Upper lobe of right lung (tissue), 1 donor: ENCODE measurements at regions not wholly inside any gene's neighbourhood (a gene's known extent, or its start where the extent isn't known, plus 50 kb on each side); places are given as distances from the start of the nearest gene placed in this dataset.

Experiments used
- ATAC-seq: fragments of 200-7000 bp; cut with Tn5 transposase; one replicate; pipeline ENCODE4 v1.9.1; 2020; ENCODE audit warnings: mild to moderate bottlenecking, moderate library complexity
- DNase-seq: peaks from one replicate; pipeline ENCODE4 v3.0.0-alpha.2; 2020
- H3K27ac ChIP-seq: fragments of 200-600 bp; one replicate; pipeline ENCODE4 v1.8.0; 2022
- H3K27me3 ChIP-seq: fragments of 200-600 bp; one replicate; pipeline ENCODE4 v1.8.0; 2022; ENCODE audit warnings: mild to moderate bottlenecking
- H3K36me3 ChIP-seq: fragments of 200-600 bp; one replicate; pipeline ENCODE4 v1.8.0; 2022
- H3K4me1 ChIP-seq: fragments of 200-600 bp; one replicate; pipeline ENCODE4 v1.8.0; 2022
- H3K4me3 ChIP-seq: fragments of 200-600 bp; one replicate; pipeline ENCODE4 v1.8.0; 2022; ENCODE audit warnings: mild to moderate bottlenecking
- H3K9me3 ChIP-seq: fragments of 200-600 bp; one replicate; pipeline ENCODE4 v1.8.0; 2022
- intact Hi-C: fragments of 100-400 bp; cut with DNase I; formaldehyde crosslinking; loops from one replicate; pipeline ENCODE4 v1.11.0; 2022
- TF ChIP-seq, protein P1 (sequence below): fragments of 200-600 bp; IDR thresholded peaks from one replicate; pipeline ENCODE4 v1.8.0; 2022; ENCODE audit warnings: antibody characterized with exemption
- donor health status: DM: no; HTN: yes; CAD: no; lungs with severe emphysema.

DNA sequence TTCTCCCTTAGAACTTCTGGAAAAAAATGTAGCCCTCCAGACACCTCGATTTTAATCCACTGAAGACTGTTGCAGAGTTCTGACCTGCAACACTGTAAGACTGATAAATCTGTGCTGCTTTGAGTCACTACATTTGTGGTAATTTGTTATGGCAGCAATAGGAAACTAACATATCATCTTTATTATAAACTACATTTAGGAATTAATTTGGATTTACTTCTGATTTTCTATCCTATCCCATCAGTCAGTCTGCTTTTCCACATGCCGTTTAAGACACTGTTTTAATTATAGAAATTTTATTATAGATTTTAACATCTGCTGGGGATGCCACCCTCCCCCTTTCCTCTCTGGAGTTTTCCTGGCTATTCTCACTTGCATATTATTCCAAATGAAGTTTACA lies 375.2 kb downstream of the DUSP6 start:
- Histone ChIP-seq H3K27me3 (no peaks in the 10 kb centered on the region), H3K36me3 (no peaks in the 10 kb centered on the region), H3K9me3 (no peaks in the 10 kb centered on the region), H3K27ac (no peak overlapping the region), H3K4me3 (no peak overlapping the region), H3K4me1 (no peaks in the 10 kb centered on the region)
- ATAC-seq, result no peak
- TF ChIP-seq, protein P1, sequence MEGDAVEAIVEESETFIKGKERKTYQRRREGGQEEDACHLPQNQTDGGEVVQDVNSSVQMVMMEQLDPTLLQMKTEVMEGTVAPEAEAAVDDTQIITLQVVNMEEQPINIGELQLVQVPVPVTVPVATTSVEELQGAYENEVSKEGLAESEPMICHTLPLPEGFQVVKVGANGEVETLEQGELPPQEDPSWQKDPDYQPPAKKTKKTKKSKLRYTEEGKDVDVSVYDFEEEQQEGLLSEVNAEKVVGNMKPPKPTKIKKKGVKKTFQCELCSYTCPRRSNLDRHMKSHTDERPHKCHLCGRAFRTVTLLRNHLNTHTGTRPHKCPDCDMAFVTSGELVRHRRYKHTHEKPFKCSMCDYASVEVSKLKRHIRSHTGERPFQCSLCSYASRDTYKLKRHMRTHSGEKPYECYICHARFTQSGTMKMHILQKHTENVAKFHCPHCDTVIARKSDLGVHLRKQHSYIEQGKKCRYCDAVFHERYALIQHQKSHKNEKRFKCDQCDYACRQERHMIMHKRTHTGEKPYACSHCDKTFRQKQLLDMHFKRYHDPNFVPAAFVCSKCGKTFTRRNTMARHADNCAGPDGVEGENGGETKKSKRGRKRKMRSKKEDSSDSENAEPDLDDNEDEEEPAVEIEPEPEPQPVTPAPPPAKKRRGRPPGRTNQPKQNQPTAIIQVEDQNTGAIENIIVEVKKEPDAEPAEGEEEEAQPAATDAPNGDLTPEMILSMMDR, result no peak
- DNase-seq, result no peak
- intact Hi-C loops, result no loop called here

DNA sequence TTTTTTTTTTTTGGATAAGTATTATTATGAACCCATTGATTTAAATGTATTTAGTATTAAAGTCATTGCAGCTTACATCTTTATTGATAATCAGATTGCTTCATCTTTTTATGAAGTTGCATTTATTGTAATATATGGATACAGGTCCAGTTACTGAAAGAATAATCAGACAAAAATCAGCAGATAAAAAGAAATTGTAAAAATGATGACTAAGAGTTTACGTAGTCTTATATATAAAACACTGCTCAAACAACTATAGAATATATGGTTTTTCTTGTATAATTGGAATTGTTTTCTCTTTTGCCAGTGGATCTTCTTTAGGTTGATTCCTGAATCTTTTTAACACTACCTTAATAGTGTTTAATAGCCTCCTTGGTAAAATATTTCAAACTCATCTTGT lies 378.3 kb downstream of the DUSP6 start:
- Histone ChIP-seq H3K27ac (no peak overlapping the region), H3K4me3 (no peak overlapping the region), H3K9me3 (no peaks in the 10 kb centered on the region), H3K36me3 (no peaks in the 10 kb centered on the region), H3K4me1 (no peaks in the 10 kb centered on the region), H3K27me3 (no peaks in the 10 kb centered on the region)
- intact Hi-C loops, result no loop called here
- ATAC-seq, result no peak
- TF ChIP-seq, protein P1, result no peak
- no peak for DNase-seq

DNA sequence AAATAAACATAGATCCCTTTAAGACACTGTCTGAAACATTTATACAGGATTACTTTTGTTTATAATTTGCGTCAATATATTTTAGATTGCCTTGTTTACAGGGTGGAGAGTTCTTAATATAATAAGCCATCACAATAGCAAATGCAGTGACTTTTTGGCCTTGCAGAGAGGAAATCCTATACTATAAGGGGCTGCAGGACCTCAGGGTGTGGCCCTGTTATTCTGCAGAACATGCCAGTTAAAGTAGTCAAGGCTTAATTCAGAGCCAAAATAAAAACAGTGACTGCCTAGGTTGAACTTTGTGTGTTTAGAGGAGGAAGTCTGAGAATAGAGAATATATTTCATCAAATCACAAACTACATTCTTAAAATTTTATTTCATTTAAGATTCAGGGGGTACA lies 381.6 kb downstream of the DUSP6 start:
- H3K9me3 ChIP-seq, result no peaks in the 10 kb centered on the region
- ATAC-seq (no peak), DNase-seq (no peak)
- no peaks in the 10 kb centered on the region for H3K27me3 ChIP-seq
- intact Hi-C loops, result no loop called here
- no peaks in the 10 kb centered on the region for H3K36me3 ChIP-seq
- no peak overlapping the region for H3K4me3 ChIP-seq
- TF ChIP-seq, protein P1, result no peak
- no peaks in the 10 kb centered on the region for H3K4me1 ChIP-seq
- no peak overlapping the region for H3K27ac ChIP-seq

DNA sequence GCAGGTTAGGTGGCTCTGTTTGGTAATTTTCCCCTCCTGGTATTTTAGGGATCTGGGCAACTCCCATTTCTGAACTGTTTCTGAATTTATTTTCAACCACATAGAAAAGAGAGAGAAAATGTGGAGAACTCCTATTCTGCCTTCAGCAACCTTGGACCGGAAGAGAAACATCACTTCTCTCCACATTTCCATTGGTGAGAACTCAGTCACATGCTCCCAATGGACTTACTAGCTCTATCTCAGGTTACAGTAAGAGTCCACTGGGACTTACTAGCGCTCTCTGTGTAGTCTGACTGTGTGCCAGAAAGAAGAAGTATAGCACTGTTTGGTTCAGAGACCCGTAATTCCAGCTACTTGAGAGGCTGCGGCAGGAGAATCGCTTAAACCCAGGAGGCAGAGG lies 383.2 kb downstream of the DUSP6 start:
- no peaks in the 10 kb centered on the region for H3K4me1 ChIP-seq
- no peak for ATAC-seq
- TF ChIP-seq, protein P1, result no peak
- no peak overlapping the region for H3K27ac ChIP-seq
- no peaks in the 10 kb centered on the region for H3K9me3 ChIP-seq
- intact Hi-C loops, result no loop called here
- DNase-seq, result no peak
- no peak overlapping the region for H3K4me3 ChIP-seq
- no peaks in the 10 kb centered on the region for H3K27me3 ChIP-seq
- no peaks in the 10 kb centered on the region for H3K36me3 ChIP-seq

DNA sequence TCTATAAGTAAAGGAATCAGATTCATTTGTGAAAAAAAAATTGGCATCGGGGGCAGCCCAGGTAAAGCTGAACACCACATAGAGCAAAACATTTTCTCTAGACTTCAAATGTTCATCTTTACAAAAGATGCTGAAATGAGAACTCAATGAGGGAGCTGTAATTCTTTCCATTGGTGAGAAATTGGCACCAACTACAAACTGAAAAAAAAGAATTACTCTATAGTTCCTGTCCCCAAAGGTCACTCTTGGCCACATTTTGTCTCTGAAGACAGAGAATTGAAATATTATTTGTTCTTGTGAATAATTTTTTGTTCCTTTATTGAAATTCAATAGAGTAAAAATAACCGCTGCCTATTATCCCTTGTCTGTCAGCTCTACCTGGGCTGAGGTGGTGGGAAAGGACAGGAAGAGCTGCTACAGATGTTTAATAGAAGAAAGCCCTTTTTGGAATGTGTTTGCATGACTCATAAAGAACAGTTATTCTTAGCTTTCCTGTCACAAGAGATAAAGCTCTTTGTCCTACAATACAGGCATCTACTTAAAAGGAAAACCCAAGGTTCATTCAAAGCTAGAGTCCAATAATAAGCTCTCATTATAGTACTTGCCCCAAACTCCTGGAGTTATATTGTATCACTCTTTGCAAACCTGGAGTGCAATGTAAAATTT lies 380.1 kb upstream of the KITLG start:
- intact Hi-C loops, result no loop called here
- ATAC-seq (no peak), DNase-seq (no peak)
- Histone ChIP-seq H3K4me3 (no peak overlapping the region), H3K27me3 (no peaks in the 10 kb centered on the region), H3K4me1 (no peaks in the 10 kb centered on the region), H3K9me3 (no peaks in the 10 kb centered on the region), H3K27ac (no peak overlapping the region), H3K36me3 (no peaks in the 10 kb centered on the region)
- TF ChIP-seq, protein P1, result no peak

DNA sequence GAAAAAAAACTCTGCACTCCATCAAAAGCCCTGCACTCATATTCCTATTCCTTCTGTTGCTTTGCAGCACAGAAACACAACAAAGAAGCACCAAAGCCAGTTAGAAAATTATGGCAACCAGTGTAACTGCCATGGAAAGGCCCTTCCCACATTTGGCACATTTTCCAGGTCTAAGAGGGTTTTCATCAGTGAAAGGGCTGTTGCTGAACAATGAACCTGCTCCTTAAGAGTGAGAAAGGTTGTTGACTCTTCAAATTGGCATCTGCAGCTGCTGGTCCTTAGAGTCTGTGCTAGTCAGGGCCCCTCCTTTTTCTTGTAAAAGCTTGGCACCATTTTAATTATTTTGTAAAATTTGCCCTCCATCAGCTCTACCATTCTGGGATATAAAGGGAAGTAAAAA lies 378.7 kb upstream of the KITLG start:
- ATAC-seq (no peak), DNase-seq (no peak)
- H3K36me3 ChIP-seq, result no peaks in the 10 kb centered on the region
- TF ChIP-seq, protein P1, result no peak
- H3K4me1 ChIP-seq, result no peaks in the 10 kb centered on the region
- intact Hi-C loops, result no loop called here
- H3K4me3 ChIP-seq, result no peak overlapping the region
- H3K9me3 ChIP-seq, result no peaks in the 10 kb centered on the region
- no peak overlapping the region for H3K27ac ChIP-seq
- H3K27me3 ChIP-seq, result no peaks in the 10 kb centered on the region
